ENCODE measurements at regions not wholly inside any gene's neighbourhood (a gene's known extent, or its start where the extent isn't known, plus 50 kb on each side); places are given as distances from the start of the nearest gene placed in this dataset.

- ATAC-seq (ENCODE audit: poor library complexity) (no peak), DNase-seq (no peak)
- intact Hi-C loops (cut with DNase I): no loop called here
Observed at GRCh38 chr15:100718075-100718980, 115.9 kb downstream of the ASB7 start.

DNA sequence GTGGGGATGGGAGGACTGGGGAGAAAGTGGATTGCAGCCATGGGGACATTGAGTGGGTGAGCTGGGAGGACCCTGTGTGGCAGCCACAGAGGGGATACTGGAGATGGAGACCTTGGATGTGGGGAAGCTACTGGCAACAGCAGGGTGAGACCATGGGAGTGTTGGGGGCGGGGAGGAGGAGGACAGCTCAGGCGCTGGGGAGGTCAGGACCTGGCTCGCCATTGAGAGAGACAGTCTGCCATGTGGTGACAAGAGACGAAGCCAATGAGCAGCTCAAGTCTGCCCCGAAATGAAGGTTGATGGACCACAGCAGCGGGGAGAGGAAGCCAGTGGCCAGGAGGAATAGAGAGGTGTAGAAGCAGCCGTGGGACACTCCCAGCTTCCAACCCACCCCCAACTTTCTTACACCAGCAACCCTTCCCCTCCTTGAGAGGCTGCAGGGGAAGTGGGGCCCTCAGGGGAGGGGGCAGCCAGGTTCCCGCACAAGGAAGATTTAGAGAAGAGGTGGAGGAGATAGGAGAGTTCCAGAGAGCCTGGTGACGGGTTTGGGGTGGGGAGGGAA, 118.1 kb downstream of the ASB7 start:
- no peak for DNase-seq
- intact Hi-C loops (cut with DNase I): no loop called here

DNA sequence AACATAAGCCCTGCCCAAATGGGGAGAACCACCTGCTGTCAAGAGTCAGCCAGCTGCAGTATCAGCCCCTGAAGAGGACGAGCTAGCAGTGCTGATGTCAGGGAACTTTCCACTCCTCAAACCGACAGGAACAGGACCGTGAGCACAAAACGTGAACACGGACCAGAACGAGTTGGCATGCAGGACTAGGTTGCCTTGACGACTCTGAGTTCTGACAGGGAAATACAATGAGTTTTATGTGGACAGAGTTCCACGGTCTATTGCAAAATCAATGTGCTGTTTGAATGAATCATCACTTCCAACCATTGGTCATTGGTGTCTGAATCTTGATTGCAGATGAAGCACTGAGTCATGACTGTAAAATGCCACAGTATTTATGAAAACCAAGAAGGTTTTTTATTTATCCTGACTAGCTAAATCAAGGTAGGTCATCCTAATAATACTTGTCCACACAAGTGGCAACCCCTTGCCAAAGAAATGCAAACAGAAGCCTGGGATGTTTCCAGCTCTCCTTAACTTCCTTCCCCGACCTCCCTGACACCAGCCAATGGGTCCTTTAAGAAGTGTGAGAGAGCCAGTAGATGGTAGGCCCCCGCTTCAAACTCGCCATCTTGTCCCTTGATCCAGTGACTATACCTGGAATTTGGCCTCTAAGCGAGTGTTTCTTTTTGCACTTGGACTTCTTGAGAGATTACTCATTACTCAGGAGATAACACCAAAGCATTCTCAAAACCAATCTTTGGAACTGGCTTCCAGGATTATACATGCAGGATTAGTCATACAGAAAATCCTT, 119.6 kb downstream of the ASB7 start:
- peak; percentile 76 for DNase-seq
- intact Hi-C loops (cut with DNase I): no loop called here
- peak; percentile 93 for ATAC-seq (ENCODE audit: poor library complexity)

More for the DNA sequence above, 118.1 kb downstream of the ASB7 start:
- ATAC-seq (ENCODE audit: poor library complexity): no peak

GRCh38 chr15:100722551-100723314, 120.3 kb downstream of the ASB7 start:
- intact Hi-C loops (cut with DNase I): no loop called here
- no peak for DNase-seq
- ATAC-seq (ENCODE audit: poor library complexity): no peak

DNA sequence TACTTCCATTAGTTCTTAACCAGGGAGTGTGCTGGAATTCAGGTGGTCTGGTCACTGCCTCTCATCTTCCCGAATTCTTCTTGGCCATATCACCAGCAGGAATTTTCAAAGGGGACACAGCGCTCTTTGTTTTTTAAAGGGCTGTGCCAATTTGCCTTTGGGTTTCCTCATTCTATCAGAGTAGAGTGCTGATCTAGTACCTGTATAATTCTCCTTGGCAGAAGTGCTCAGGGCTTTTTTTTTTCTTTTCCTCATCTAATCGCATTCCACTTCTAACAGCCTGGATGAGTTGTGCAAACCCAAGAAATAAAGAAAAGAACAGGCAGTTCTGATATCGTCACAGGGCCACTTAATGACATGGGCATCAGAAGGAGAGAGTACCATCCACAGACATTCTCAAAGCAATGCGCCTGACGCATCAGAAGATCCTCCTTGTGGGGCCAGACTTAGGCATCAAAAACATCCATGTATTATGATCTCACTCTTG, 121.0 kb downstream of the ASB7 start:
- no peak for ATAC-seq (ENCODE audit: poor library complexity)
- intact Hi-C loops (cut with DNase I): no loop called here
- DNase-seq: no peak

DNA sequence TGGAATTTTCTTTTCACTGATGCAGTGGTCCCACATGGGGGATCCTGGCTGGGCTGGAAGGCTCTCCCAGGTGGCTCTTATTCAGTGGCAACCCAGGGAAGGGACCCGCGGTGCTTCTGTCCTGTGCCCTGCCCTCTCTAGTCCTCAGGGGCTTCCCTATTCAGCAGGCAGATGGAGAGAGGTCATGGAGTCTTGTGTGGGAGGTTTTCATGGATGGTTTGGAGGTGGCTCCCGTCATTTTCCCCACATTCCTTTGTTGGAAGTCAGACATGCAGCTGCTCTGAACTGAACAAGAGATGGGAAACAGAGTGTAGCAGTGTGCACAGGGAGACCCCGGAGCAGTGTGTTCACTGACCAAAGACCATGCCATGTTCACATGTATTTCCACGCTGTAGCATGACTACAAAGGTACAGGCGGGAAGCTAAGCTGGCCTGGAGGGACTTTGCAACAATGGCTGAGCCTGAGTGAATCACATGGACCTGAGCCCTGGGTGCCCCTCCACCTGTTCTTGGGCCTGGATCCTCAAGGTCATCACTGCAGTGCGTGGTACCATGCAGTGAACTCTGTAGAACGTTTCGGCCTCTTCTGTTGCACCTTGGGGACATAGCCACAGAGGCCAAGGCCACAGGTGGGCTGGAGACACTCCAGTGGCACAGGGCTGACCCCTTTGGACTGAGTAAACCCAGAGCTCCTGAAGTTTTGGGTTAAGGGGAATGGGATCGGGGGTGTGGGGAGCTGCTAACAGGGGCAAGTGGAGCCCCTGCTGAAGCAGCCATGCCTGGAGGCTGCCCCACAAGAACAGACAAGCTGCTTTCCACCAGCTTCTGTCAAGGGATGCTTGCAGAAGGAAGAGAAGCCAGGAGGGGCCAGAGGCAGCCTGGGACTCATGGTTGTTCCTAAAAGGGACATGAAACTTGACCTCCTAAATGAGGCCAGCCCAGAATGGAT, 123.0 kb downstream of the ASB7 start:
- ATAC-seq (ENCODE audit: poor library complexity): no peak
- intact Hi-C loops (cut with DNase I): no loop called here
- DNase-seq: no peak

GRCh38 chr15:100726070-100726420, 123.7 kb downstream of the ASB7 start:
- intact Hi-C loops (cut with DNase I): no loop called here
- ATAC-seq (ENCODE audit: poor library complexity) (no peak), DNase-seq (no peak)

DNA sequence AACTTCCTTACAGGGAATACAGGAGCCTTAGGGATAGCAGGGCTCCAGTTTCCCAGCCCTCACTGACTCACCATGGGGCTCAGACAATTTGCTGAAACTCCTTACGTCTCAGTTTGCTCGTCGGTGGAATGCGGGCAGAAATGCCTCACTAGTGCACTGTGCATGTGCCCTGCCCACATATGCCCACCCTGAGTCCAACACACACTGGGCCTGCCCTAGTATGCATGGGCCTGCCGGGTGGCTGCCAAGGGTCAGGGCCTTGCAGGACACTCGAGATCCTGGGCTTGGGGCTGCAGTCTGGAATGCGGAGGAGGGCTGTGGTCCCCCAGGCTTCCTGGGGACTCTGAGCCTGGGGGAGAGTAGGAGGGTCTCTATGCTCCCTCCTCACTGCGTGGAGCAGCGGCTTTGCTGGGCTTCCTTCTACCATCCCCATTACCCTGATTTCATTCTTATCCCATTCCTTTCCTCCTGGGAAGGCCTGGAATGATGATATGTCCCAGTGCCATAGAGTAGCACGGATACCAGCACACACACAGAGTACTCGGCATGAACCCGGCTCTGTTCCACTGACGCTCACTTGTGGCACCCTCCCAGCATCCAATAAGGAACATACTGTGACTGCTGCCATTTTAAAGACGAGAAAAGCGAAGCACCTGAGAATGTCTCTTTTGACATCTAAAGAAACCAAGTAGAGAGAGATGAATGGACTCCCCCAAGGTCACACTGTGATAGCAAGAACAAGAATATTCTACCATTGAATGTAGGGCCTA, 124.2 kb downstream of the ASB7 start:
- intact Hi-C loops (cut with DNase I): no loop called here
- no peak for DNase-seq
- no peak for ATAC-seq (ENCODE audit: poor library complexity)

DNA sequence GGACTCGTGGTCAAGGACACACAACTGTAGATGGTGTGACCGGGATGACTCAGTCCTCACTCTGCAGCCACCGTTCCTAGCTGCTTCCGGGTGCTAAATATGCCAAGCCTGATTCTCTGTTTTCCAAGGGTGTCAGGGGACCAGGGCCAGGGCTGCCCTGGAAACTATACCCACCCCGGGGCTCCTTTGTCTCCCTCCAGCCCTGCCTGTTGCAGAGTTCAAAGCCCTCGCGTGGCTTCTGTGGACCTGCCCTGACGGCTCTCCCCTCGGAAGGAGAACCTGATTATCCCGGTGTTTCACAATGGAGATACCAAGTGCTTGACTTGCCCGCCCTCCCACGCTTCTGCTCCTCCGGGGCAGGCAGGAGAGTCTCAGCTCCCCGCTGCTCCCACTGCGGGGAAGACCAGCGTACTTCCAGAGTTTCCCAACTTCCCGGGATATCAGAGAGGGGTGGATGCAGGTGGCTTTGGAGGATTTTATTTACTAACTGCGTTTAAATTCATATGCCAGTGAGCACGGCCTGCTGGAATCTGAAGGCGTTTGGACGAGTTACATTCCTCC, 125.0 kb downstream of the ASB7 start:
- ATAC-seq (ENCODE audit: poor library complexity) (no peak), DNase-seq (no peak)
- intact Hi-C loops (cut with DNase I): no loop called here

DNA sequence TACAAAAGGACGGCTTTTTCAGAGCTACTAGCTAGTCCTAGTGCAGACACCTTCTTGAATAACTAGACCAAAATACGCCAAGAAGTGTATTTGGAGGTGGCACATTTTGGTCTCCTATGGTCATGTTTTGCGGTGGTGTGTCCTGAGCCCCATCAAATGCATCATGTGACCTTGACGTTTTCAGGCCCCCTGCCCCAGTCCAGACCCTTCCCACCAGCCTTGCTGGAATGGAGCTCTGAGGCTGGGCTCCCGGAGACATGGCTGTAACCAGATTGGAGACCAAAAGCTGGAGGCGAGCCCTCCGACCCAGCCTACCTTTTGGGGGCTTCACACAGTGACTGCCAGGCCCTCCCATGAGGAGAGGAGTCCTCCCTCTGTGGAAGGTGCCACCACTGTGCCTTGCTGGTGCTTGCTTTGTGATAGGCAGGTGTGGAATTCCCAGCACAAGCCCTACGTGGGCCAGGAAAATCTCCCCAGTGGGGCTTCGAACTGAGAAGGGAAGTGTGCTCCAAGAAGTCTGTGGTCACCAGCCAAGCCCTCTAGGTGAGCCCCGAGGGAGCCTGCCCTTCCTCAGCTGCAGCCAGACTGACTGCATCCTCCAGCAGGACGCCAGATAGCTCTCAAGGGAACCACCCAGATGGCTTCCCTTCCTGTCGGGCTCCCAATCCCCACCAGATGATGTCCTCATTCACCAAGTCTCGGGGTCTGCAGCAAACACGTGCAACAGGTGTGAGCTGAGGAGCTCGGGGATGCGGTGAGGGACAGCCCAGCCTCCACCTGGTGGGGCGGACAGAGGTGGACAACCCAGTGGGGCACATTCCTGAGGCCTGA, 126.2 kb downstream of the ASB7 start:
- DNase-seq (no peak), ATAC-seq (ENCODE audit: poor library complexity) (no peak)
- intact Hi-C loops (cut with DNase I): no loop called here

GRCh38 chr15:100729461-100729860, 127.1 kb downstream of the ASB7 start:
- DNase-seq: no peak
- intact Hi-C loops (cut with DNase I): no loop called here
- no peak for ATAC-seq (ENCODE audit: poor library complexity)

- intact Hi-C loops (cut with DNase I): no loop called here
- no peak for DNase-seq
- ATAC-seq (ENCODE audit: poor library complexity): no peak
Observed at GRCh38 chr15:100730129-100730528, 127.7 kb downstream of the ASB7 start.

DNA sequence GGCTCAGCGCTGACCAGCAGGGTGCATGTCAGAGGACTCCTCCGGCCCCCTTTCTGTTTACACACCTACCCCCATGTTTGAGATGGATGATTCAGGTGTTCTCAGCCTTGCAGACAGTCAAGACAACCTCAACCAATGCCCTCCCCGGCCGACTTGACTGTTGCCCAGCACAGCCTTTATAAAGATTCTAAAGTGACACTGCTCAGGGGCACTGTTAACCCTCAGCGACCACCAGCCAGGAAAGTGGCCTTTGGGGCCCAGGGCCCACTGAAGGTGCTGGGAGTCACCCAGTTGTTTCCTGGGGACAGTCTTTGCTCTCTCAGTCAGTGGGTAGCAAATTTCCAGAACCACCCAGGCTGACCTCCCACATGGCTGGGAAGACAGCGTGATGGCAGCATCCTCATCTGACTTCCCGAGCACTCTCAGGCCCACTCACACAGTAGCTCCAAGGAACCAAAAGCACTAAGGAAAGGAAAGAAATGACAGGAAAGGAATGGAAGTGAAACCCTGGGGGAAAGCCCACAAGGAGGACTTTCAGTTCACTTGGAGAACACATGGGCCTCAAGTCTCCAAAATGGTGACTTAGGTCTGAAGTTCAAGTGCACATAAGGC, 128.4 kb downstream of the ASB7 start:
- ATAC-seq (ENCODE audit: poor library complexity): no peak

DNA sequence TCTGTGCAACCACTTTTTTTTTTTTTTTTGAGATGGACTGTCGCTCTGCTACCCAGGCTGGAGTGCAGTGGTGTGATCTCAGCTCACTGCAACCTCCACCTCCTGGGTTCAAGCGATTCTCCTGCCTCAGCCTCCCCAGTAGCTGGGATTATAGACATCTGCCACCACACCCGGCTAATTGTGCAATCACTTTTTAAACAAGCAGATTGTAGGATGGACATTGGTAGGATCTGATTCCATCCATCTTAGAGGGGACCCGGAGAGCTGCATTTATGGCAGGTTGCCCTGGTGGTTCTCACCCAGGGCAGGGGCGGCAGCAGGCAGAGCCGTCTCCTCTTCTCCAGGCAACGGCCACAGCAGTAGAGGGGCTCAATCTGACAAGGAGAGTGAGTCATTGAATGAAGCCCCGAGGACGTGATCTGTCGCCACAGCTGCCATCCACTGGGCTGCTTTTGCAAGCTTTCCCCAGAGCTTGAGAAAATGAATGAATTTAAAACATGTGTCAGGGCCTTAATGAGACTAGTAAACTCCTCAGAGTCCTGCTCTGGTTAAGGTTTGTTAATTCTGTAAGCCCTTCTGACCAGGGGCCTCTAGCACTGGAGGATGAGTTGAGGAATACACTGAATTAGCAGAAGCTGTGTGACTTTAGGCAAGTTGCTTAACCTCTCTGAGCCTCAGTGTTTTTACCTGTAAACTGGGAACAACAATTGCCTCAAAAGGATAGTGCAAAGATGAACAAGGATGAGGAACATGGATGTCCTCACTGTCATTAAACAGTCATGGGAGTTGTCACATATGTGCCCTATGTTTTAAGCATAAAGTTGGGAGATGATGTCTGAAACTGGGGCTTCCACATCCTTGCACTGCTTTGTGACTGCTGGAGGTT, 129.1 kb downstream of the ASB7 start:
- DNase-seq (no peak), ATAC-seq (ENCODE audit: poor library complexity) (no peak)
- intact Hi-C loops (cut with DNase I): no loop called here

More for the DNA sequence above, 128.4 kb downstream of the ASB7 start:
- intact Hi-C loops (cut with DNase I): no loop called here
- DNase-seq: no peak
